ENCODE measurements at regions not wholly inside any gene's neighbourhood (a gene's known extent, or its start where the extent isn't known, plus 50 kb on each side); places are given as distances from the start of the nearest gene placed in this dataset.

GRCh38 chr9:99312736-99313135 lies 90.7 kb downstream of the SEC61B start:
- no peaks in the 10 kb centered on the region for H3K4me1 ChIP-seq (ENCODE audit: low read depth, poor library complexity, severe bottlenecking)
- TF ChIP-seq, protein P1, sequence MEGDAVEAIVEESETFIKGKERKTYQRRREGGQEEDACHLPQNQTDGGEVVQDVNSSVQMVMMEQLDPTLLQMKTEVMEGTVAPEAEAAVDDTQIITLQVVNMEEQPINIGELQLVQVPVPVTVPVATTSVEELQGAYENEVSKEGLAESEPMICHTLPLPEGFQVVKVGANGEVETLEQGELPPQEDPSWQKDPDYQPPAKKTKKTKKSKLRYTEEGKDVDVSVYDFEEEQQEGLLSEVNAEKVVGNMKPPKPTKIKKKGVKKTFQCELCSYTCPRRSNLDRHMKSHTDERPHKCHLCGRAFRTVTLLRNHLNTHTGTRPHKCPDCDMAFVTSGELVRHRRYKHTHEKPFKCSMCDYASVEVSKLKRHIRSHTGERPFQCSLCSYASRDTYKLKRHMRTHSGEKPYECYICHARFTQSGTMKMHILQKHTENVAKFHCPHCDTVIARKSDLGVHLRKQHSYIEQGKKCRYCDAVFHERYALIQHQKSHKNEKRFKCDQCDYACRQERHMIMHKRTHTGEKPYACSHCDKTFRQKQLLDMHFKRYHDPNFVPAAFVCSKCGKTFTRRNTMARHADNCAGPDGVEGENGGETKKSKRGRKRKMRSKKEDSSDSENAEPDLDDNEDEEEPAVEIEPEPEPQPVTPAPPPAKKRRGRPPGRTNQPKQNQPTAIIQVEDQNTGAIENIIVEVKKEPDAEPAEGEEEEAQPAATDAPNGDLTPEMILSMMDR (conservative IDR thresholded peaks at IDR 0.05; ENCODE audit: low read depth, low read length), result no peak

GRCh38 chr9:99319048-99319447 lies 97.0 kb downstream of the SEC61B start:
- Histone ChIP-seq H2AFZ (ENCODE audit: low read depth) (no peak overlapping the region), H3K4me2 (no peak overlapping the region), H3K27ac (no peak overlapping the region), H3K4me3 (IDR thresholded peaks at IDR 0.05; ENCODE audit: insufficient read depth, low read depth, low read length) (no peak overlapping the region), H3K36me3 (ENCODE audit: insufficient read depth) (no peaks in the 10 kb centered on the region), H3K4me1 (ENCODE audit: low read depth, poor library complexity, severe bottlenecking) (no peaks in the 10 kb centered on the region), H4K20me1 (ENCODE audit: insufficient read depth) (no peaks in the 10 kb centered on the region), H3K9ac (no peak overlapping the region), H3K27me3 (ENCODE audit: insufficient read depth, low read depth) (no peaks in the 10 kb centered on the region), H3K79me2 (ENCODE audit: insufficient read depth, low read depth) (no peaks in the 10 kb centered on the region)
- TF ChIP-seq, protein P1 (conservative IDR thresholded peaks at IDR 0.05; ENCODE audit: low read depth, low read length), result no peak

More at GRCh38 chr9:99312736-99313135, 90.7 kb downstream of the SEC61B start:
- Histone ChIP-seq H3K4me2 (no peak overlapping the region), H3K27me3 (ENCODE audit: insufficient read depth, low read depth) (no peaks in the 10 kb centered on the region), H3K4me3 (IDR thresholded peaks at IDR 0.05; ENCODE audit: insufficient read depth, low read depth, low read length) (no peak overlapping the region), H3K9ac (no peak overlapping the region), H3K27ac (no peak overlapping the region), H3K79me2 (ENCODE audit: insufficient read depth, low read depth) (no peaks in the 10 kb centered on the region), H4K20me1 (ENCODE audit: insufficient read depth) (no peaks in the 10 kb centered on the region), H2AFZ (ENCODE audit: low read depth) (no peak overlapping the region), H3K36me3 (ENCODE audit: insufficient read depth) (no peaks in the 10 kb centered on the region)

DNA sequence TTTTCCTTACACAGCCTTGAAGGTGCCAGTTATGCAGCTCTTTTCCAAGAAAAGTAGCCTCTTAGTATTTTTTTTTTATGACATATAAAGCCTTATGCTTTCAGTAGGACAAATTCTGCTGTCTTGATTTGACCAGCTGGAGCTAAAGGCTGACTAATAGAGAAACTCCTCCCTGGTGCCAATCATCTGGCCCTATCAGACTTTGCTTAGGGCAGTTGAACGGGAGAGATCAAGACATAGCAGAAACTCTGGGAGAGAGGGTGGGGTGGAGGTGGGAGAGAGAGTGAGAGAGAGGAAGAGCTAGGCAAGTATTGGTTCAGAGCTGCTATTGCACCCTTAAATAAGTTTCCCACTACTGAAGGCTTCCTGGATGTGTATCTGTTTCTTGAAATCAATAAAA lies 100.2 kb downstream of the SEC61B start:
- H3K4me2 ChIP-seq, result no peak overlapping the region
- H3K9ac ChIP-seq, result no peak overlapping the region
- no peak overlapping the region for H2AFZ ChIP-seq (ENCODE audit: low read depth)
- no peaks in the 10 kb centered on the region for H3K36me3 ChIP-seq (ENCODE audit: insufficient read depth)
- TF ChIP-seq, protein P1 (conservative IDR thresholded peaks at IDR 0.05; ENCODE audit: low read depth, low read length), result no peak
- no peak overlapping the region for H3K27ac ChIP-seq
- no peaks in the 10 kb centered on the region for H4K20me1 ChIP-seq (ENCODE audit: insufficient read depth)
- no peak overlapping the region for H3K4me3 ChIP-seq (IDR thresholded peaks at IDR 0.05; ENCODE audit: insufficient read depth, low read depth, low read length)
- no peaks in the 10 kb centered on the region for H3K27me3 ChIP-seq (ENCODE audit: insufficient read depth, low read depth)
- no peaks in the 10 kb centered on the region for H3K79me2 ChIP-seq (ENCODE audit: insufficient read depth, low read depth)
- H3K4me1 ChIP-seq (ENCODE audit: low read depth, poor library complexity, severe bottlenecking), result no peaks in the 10 kb centered on the region

GRCh38 chr9:99326112-99326916 lies 104.2 kb downstream of the SEC61B start:
- no peaks in the 10 kb centered on the region for H3K4me1 ChIP-seq (ENCODE audit: low read depth, poor library complexity, severe bottlenecking)
- no peak overlapping the region for H3K27ac ChIP-seq
- no peak overlapping the region for H2AFZ ChIP-seq (ENCODE audit: low read depth)
- H3K27me3 ChIP-seq (ENCODE audit: insufficient read depth, low read depth), result no peaks in the 10 kb centered on the region
- H3K9ac ChIP-seq, result no peak overlapping the region
- H4K20me1 ChIP-seq (ENCODE audit: insufficient read depth), result no peaks in the 10 kb centered on the region
- H3K4me2 ChIP-seq, result no peak overlapping the region
- H3K79me2 ChIP-seq (ENCODE audit: insufficient read depth, low read depth), result no peaks in the 10 kb centered on the region
- no peak overlapping the region for H3K4me3 ChIP-seq (IDR thresholded peaks at IDR 0.05; ENCODE audit: insufficient read depth, low read depth, low read length)
- H3K36me3 ChIP-seq (ENCODE audit: insufficient read depth), result no peaks in the 10 kb centered on the region
- TF ChIP-seq, protein P1 (conservative IDR thresholded peaks at IDR 0.05; ENCODE audit: low read depth, low read length), result no peak
